ENCODE measurements at regions not wholly inside any gene's neighbourhood (a gene's known extent, or its start where the extent isn't known, plus 50 kb on each side); places are given as distances from the start of the nearest gene placed in this dataset.

- Histone ChIP-seq H3K9me3 (replicated peaks; ENCODE audit: control insufficient read depth, insufficient read depth, low read length) (no peaks in the 10 kb centered on the region), H2AFZ (ENCODE audit: low read depth, low read length) (no peak overlapping the region), H4K20me1 (replicated peaks; ENCODE audit: control insufficient read depth, extremely low read depth, insufficient read depth, low read length) (no peaks in the 10 kb centered on the region), H3K36me3 (ENCODE audit: control insufficient read depth in 2 of 2, extremely low read depth in 1 of 2, insufficient read depth in 2 of 2, low read length in 2 of 2) (no peaks in the 10 kb centered on the region), H3K4me1 (ENCODE audit: control insufficient read depth, extremely low read depth, insufficient read depth, low read length) (no peaks in the 10 kb centered on the region), H3K79me2 (ENCODE audit: control insufficient read depth, insufficient read depth, low read length) (no peaks in the 10 kb centered on the region), H3K9me1 (replicated peaks; ENCODE audit: control insufficient read depth, extremely low read depth, insufficient read depth, low read length) (no peaks in the 10 kb centered on the region), H3K27ac (ENCODE audit: insufficient read depth, low read depth, low read length) (no peak overlapping the region), H3K4me2 (ENCODE audit: insufficient read depth, low read length) (no peak overlapping the region), H3K4me3 (replicated peaks in 1 of 3; ENCODE audit: insufficient read depth in 1 of 3, low read depth in 1 of 3, low read length in 3 of 3) (no peak overlapping the region), H3K9ac (replicated peaks; ENCODE audit: extremely low read depth, insufficient read depth, low read length) (no peak overlapping the region), H3K27me3 (ENCODE audit: control insufficient read depth in 2 of 2, insufficient read depth in 2 of 2, low read length in 2 of 2) (no peaks in the 10 kb centered on the region)
- intact Hi-C loops (cut with micrococcal nuclease) (no loop called here), dilution Hi-C loops (cut with MboI; ENCODE audit: extremely low pct_ligation_motif_present, low sequenced_read_pairs) (no loop called here)
- DNase-seq (ENCODE audit: low read depth, low spot score) (no peak), FAIRE-seq (no peak)
- POLR2A ChIA-PET: no interaction called here
- no TSS peak for BruUV-seq (replicated peaks)
- CTCF ChIA-PET: no interaction called here
- TF ChIP-seq, protein P1, sequence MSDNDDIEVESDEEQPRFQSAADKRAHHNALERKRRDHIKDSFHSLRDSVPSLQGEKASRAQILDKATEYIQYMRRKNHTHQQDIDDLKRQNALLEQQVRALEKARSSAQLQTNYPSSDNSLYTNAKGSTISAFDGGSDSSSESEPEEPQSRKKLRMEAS (IDR thresholded peaks at IDR 0.05; ENCODE audit: insufficient read depth, insufficient read length): no peak
- no peak for TF ChIP-seq FOS (IDR thresholded peaks at IDR 0.05; ENCODE audit: borderline replicate concordance, insufficient read depth, low read length)
- no peak for TF ChIP-seq CTCF (IDR thresholded peaks at IDR 0.05; ENCODE audit: extremely low read depth in 1 of 2, insufficient read depth in 1 of 2, low read depth in 1 of 2, low read length in 2 of 2)
Measured at GRCh38 chr20:39605908-39606307, 643.8 kb downstream of the DHX35 start.

DNA sequence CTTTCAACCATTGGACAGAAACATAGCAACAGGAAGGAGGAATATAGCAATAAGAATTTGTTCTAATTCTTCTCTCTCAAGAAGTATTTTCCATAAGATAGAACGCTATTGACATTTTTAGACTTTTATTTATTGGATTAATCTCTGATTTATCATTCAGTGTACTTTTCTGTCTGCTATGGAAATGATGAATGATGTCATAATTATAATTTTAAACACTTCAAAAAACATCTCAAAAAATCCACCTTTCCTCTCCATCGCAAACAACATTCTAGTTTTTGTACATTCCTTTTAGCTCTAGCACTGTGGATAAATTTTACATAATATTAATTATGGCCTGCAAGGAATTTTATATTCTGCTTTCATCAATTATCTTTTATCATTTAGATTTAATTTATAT, 643.2 kb downstream of the DHX35 start:
- no TSS peak for BruUV-seq (replicated peaks)
- FAIRE-seq: no peak
- TF ChIP-seq MYC (IDR thresholded peaks at IDR 0.05; ENCODE audit: low read depth, low read length) (no peak), GATA2 (IDR thresholded peaks at IDR 0.05; ENCODE audit: insufficient read depth, insufficient read length, low read depth, low read length) (no peak), POLR2A (IDR thresholded peaks at IDR 0.05; ENCODE audit: low read depth, low read length) (no peak), POLR2AphosphoS5 (IDR thresholded peaks at IDR 0.05; ENCODE audit: insufficient read depth, low read depth, low read length) (no peak), CTCF (IDR thresholded peaks at IDR 0.05; ENCODE audit: extremely low read depth in 1 of 2, insufficient read depth in 1 of 2, low read depth in 1 of 2, low read length in 2 of 2) (no peak), FOS (IDR thresholded peaks at IDR 0.05; ENCODE audit: borderline replicate concordance, insufficient read depth, low read length) (no peak), EZH2 (IDR thresholded peaks at IDR 0.05; ENCODE audit: borderline replicate concordance, low read depth, low read length, severe bottlenecking) (no peak), JUN (IDR thresholded peaks at IDR 0.05; ENCODE audit: borderline replicate concordance, insufficient read depth, insufficient read length, low read depth) (no peak)
- TF ChIP-seq, protein P1 (IDR thresholded peaks at IDR 0.05; ENCODE audit: insufficient read depth, insufficient read length): no peak
- H3K9ac ChIP-seq (replicated peaks; ENCODE audit: extremely low read depth, insufficient read depth, low read length): no peak overlapping the region
- H3K27me3 ChIP-seq (ENCODE audit: control insufficient read depth in 2 of 2, insufficient read depth in 2 of 2, low read length in 2 of 2): no peaks in the 10 kb centered on the region
- H3K36me3 ChIP-seq (ENCODE audit: control insufficient read depth in 2 of 2, extremely low read depth in 1 of 2, insufficient read depth in 2 of 2, low read length in 2 of 2): no peaks in the 10 kb centered on the region
- no peak overlapping the region for H2AFZ ChIP-seq (ENCODE audit: low read depth, low read length)
- no peak overlapping the region for H3K4me2 ChIP-seq (ENCODE audit: insufficient read depth, low read length)
- no peaks in the 10 kb centered on the region for H3K4me1 ChIP-seq (ENCODE audit: control insufficient read depth, extremely low read depth, insufficient read depth, low read length)
- no peaks in the 10 kb centered on the region for H3K79me2 ChIP-seq (ENCODE audit: control insufficient read depth, insufficient read depth, low read length)
- H3K4me3 ChIP-seq (replicated peaks in 1 of 3; ENCODE audit: insufficient read depth in 1 of 3, low read depth in 1 of 3, low read length in 3 of 3): no peak overlapping the region
- intact Hi-C loops (cut with micrococcal nuclease) (no loop called here), dilution Hi-C loops (cut with MboI; ENCODE audit: extremely low pct_ligation_motif_present, low sequenced_read_pairs) (no loop called here)
- no peak for DNase-seq (ENCODE audit: low read depth, low spot score)
- H3K9me1 ChIP-seq (replicated peaks; ENCODE audit: control insufficient read depth, extremely low read depth, insufficient read depth, low read length): no peaks in the 10 kb centered on the region
- ChIA-PET CTCF (no interaction called here), POLR2A (no interaction called here)
- H4K20me1 ChIP-seq (replicated peaks; ENCODE audit: control insufficient read depth, extremely low read depth, insufficient read depth, low read length): no peaks in the 10 kb centered on the region
- no peaks in the 10 kb centered on the region for H3K9me3 ChIP-seq (replicated peaks; ENCODE audit: control insufficient read depth, insufficient read depth, low read length)
- H3K27ac ChIP-seq (ENCODE audit: insufficient read depth, low read depth, low read length): no peak overlapping the region
